ENCODE measurements at regions not wholly inside any gene's neighbourhood (a gene's known extent, or its start where the extent isn't known, plus 50 kb on each side); places are given as distances from the start of the nearest gene placed in this dataset.

DNA sequence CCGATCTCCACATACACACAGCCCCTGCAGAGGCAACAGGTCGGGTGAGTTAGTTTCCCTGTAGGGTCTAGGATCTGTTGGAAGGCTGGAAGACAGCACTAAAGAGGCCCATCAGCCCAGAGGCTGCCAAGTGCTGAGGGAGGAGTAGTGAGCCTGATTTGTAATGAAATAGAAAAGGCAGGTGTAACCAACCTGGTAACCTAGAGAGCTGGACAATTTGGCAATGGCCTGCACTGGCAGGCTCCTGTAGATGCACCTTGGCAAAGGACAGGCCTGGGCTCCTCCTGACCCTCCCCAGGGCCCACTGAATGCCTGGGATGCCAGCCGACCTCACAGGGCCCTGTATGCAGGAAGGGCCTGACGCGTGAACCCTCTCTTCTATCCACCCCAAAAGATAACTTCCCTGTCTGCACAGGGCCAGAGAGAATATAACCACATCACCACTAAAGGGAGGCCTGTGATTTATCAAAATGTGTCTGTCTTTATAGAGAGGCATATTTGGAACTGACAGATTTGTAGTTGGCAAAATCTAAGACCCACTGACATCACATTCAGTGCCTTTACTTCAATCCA lies 225.1 kb upstream of the CHRNA7 start:
- Histone ChIP-seq H3K36me3 (ENCODE audit: low read depth) (no peaks in the 10 kb centered on the region), H3K4me1 (ENCODE audit: insufficient read depth) (no peaks in the 10 kb centered on the region), H3K9me3 (ENCODE audit: low read depth) (no peaks in the 10 kb centered on the region), H3K9ac (no peak overlapping the region), H3K9me2 (ENCODE audit: insufficient read depth) (no peaks in the 10 kb centered on the region), H2AFZ (no peak overlapping the region), H3K27me3 (replicated peaks; ENCODE audit: insufficient read depth) (no peaks in the 10 kb centered on the region), H4K20me1 (ENCODE audit: insufficient read depth) (no peaks in the 10 kb centered on the region), H3K4me3 (no peak overlapping the region), H3K79me2 (ENCODE audit: insufficient read depth) (no peaks in the 10 kb centered on the region), H3K4me2 (ENCODE audit: unreplicated experiment) (no peak overlapping the region), H3F3A (ENCODE audit: insufficient read depth) (no peaks in the 10 kb centered on the region), H3K27ac (no peak overlapping the region)
- TF ChIP-seq EZH2phosphoT487 (IDR thresholded peaks at IDR 0.05; ENCODE audit: insufficient read depth, low read depth), result no peak
- TF ChIP-seq EZH2 (IDR thresholded peaks at IDR 0.05; ENCODE audit: insufficient read depth, poor library complexity, severe bottlenecking), result no peak
- no peak for DNase-seq
- WGBS, 2 experiments (ENCODE audit: low coverage in 1 of 2, low lambda C conversion rate in 2 of 2, missing lambda C conversion rate in 2 of 2), result 41 to 64% methylated on average over 4 to 5 of the region's 5 CpGs
- in situ Hi-C loops (cut with MboI), result no loop called here

DNA sequence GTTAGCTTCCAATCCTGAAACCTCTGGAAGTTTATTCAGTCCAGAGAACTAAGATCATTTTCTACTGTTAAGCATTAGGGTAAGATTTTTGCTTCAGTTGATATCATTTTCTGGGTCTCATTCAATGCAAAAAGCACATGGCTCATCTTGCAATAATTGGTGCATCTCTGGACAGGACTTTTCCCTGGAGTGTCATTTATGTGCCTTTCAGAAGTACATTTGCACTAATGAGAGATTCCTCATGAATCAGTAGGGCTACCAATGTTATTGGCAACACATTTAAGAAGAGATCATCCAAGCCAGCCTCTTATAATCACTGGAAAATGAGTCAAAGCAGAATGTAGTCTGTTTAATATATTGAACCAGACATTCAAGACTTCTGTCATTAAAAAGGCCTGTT lies 224.2 kb upstream of the CHRNA7 start:
- no peak overlapping the region for H3K27ac ChIP-seq
- no peak for DNase-seq
- H3F3A ChIP-seq (ENCODE audit: insufficient read depth), result no peaks in the 10 kb centered on the region
- H2AFZ ChIP-seq, result no peak overlapping the region
- H3K79me2 ChIP-seq (ENCODE audit: insufficient read depth), result no peaks in the 10 kb centered on the region
- no peak overlapping the region for H3K9ac ChIP-seq
- no peak for TF ChIP-seq EZH2phosphoT487 (IDR thresholded peaks at IDR 0.05; ENCODE audit: insufficient read depth, low read depth)
- no peak for TF ChIP-seq EZH2 (IDR thresholded peaks at IDR 0.05; ENCODE audit: insufficient read depth, poor library complexity, severe bottlenecking)
- no peak overlapping the region for H3K4me3 ChIP-seq
- no peaks in the 10 kb centered on the region for H3K9me3 ChIP-seq (ENCODE audit: low read depth)
- no peaks in the 10 kb centered on the region for H3K9me2 ChIP-seq (ENCODE audit: insufficient read depth)
- H3K27me3 ChIP-seq (replicated peaks; ENCODE audit: insufficient read depth), result no peaks in the 10 kb centered on the region
- no peaks in the 10 kb centered on the region for H4K20me1 ChIP-seq (ENCODE audit: insufficient read depth)
- H3K36me3 ChIP-seq (ENCODE audit: low read depth), result no peaks in the 10 kb centered on the region
- H3K4me2 ChIP-seq (ENCODE audit: unreplicated experiment), result no peak overlapping the region
- no peaks in the 10 kb centered on the region for H3K4me1 ChIP-seq (ENCODE audit: insufficient read depth)
- in situ Hi-C loops (cut with MboI), result no loop called here

DNA sequence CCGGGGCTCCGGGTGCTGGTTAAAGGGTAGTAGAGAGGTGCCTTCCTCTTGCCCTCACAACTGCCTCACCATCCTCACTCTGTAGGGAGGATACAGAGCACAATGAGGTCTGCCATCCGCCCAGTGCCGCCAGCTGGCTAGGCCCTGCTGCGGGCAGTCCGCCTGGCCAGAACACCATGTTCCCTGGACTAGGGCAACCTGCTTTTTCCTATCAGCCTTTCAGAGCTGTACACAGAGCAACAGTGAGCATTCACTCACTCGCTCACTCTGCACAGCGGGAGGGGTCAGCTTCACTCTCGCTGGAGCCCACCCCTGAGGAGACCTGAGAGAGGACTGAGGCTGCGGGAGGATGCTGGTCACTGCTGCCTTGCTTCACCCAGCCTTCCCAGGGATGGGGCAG lies 218.7 kb upstream of the CHRNA7 start:
- Histone ChIP-seq H3K27ac (no peak overlapping the region), H3K4me3 (no peak overlapping the region), H3K36me3 (ENCODE audit: low read depth) (no peaks in the 10 kb centered on the region), H3K9me2 (ENCODE audit: insufficient read depth) (no peaks in the 10 kb centered on the region), H3K9ac (no peak overlapping the region), H3K27me3 (replicated peaks; ENCODE audit: insufficient read depth) (no peaks in the 10 kb centered on the region), H2AFZ (no peak overlapping the region), H3K4me1 (ENCODE audit: insufficient read depth) (no peaks in the 10 kb centered on the region), H3F3A (ENCODE audit: insufficient read depth) (no peaks in the 10 kb centered on the region), H4K20me1 (ENCODE audit: insufficient read depth) (no peaks in the 10 kb centered on the region), H3K9me3 (ENCODE audit: low read depth) (no peaks in the 10 kb centered on the region), H3K4me2 (ENCODE audit: unreplicated experiment) (no peak overlapping the region), H3K79me2 (ENCODE audit: insufficient read depth) (no peaks in the 10 kb centered on the region)
- DNase-seq, result no peak
- in situ Hi-C loops (cut with MboI), result no loop called here
- TF ChIP-seq EZH2phosphoT487 (IDR thresholded peaks at IDR 0.05; ENCODE audit: insufficient read depth, low read depth) (no peak), EZH2 (IDR thresholded peaks at IDR 0.05; ENCODE audit: insufficient read depth, poor library complexity, severe bottlenecking) (no peak)
- WGBS, 2 experiments (ENCODE audit: low coverage in 1 of 2, low lambda C conversion rate in 2 of 2, missing lambda C conversion rate in 2 of 2), result 66 to 67% methylated on average over 10 of the region's 10 CpGs

DNA sequence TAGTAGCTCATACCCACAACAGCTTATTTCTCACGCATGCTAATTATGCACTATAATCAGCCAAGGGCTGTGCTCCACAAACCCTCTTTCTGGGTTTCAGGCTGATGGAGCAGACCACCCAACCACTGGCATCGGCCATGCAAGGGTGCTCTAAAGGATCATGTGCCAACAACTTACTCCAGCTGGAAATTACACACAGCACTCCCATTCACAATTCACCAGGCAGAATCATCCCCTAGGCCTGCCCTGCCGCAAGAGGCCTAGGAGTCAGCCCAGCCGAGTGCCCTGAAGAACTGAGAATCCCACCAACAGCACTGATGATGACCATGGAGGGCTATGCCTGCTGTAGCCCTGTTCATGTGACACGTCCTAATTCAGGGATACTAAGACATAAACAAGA lies 216.2 kb upstream of the CHRNA7 start:
- no peaks in the 10 kb centered on the region for H3K36me3 ChIP-seq (ENCODE audit: low read depth)
- WGBS, 2 experiments (ENCODE audit: low coverage in 1 of 2, low lambda C conversion rate in 2 of 2, missing lambda C conversion rate in 2 of 2), result 41 to 49% methylated on average over 5 of the region's 5 CpGs
- in situ Hi-C loops (cut with MboI), result no loop called here

More for the DNA sequence above, 216.2 kb upstream of the CHRNA7 start:
- no peaks in the 10 kb centered on the region for H3K9me3 ChIP-seq (ENCODE audit: low read depth)
- H3K27me3 ChIP-seq (replicated peaks; ENCODE audit: insufficient read depth), result no peaks in the 10 kb centered on the region
- DNase-seq, result no peak
- H3K4me3 ChIP-seq, result no peak overlapping the region
- H3K27ac ChIP-seq, result no peak overlapping the region
- H3K4me1 ChIP-seq (ENCODE audit: insufficient read depth), result no peaks in the 10 kb centered on the region
- no peaks in the 10 kb centered on the region for H3K9me2 ChIP-seq (ENCODE audit: insufficient read depth)
- H3K9ac ChIP-seq, result no peak overlapping the region
- no peaks in the 10 kb centered on the region for H4K20me1 ChIP-seq (ENCODE audit: insufficient read depth)
- H2AFZ ChIP-seq, result no peak overlapping the region
- no peaks in the 10 kb centered on the region for H3K79me2 ChIP-seq (ENCODE audit: insufficient read depth)
- no peaks in the 10 kb centered on the region for H3F3A ChIP-seq (ENCODE audit: insufficient read depth)
- H3K4me2 ChIP-seq (ENCODE audit: unreplicated experiment), result no peak overlapping the region
- TF ChIP-seq EZH2phosphoT487 (IDR thresholded peaks at IDR 0.05; ENCODE audit: insufficient read depth, low read depth), result no peak
- TF ChIP-seq EZH2 (IDR thresholded peaks at IDR 0.05; ENCODE audit: insufficient read depth, poor library complexity, severe bottlenecking), result no peak

Measured in GM23248 (cell line).